K562 (cell line): ENCODE measurements at regions not wholly inside any gene's neighbourhood (a gene's known extent, or its start where the extent isn't known, plus 50 kb on each side); places are given as distances from the start of the nearest gene placed in this dataset.

Source experiments
- CTCF ChIP-seq, 3 experiments: IDR thresholded peaks in 2 of 3; conservative IDR thresholded peaks in 1 of 3; 2 replicates each; pipeline ENCODE4 v1.5.1; 2011 to 2012; ENCODE audit warnings: low read length in 3 of 3, mild to moderate bottlenecking in 3 of 3, control low read depth in 2 of 3, improper control_type of control experiment in 1 of 3, inconsistent platforms in 1 of 3, low read depth in 1 of 3, mixed read lengths in 1 of 3, moderate library complexity in 1 of 3; ENCODE audit not compliant: insufficient read depth in 2 of 3
- GABPA ChIP-seq: fragments of 200-800 bp; sonication (Bioruptor generic); conservative IDR thresholded peaks from 2 replicates; pipeline ENCODE4 v1.6.1; 2016; ENCODE audit warnings: low read depth, missing genetic modification characterization, missing compliant biosample characterization
- GABPB1 ChIP-seq: sonication (generic); formaldehyde crosslinking; IDR thresholded peaks from 2 replicates; pipeline ENCODE4 v1.8.0; 2022; ENCODE audit warnings: mild to moderate bottlenecking, missing genetic modification reagents
- HEY1 ChIP-seq: fragments of 250-450 bp; sonication (Bioruptor Pico); IDR thresholded peaks from 2 replicates; pipeline ENCODE4 v1.5.0; 2020; ENCODE audit warnings: mild to moderate bottlenecking, moderate library complexity, borderline replicate concordance
- KAT2B ChIP-seq: IDR thresholded peaks from one replicate; pipeline ENCODE4 v1.6.1; 2012; ENCODE audit warnings: low read depth, mild to moderate bottlenecking, control low read depth, inconsistent platforms, low read length, moderate library complexity
- PHB ChIP-seq: fragments of 250-450 bp; sonication (Bioruptor Pico); IDR thresholded peaks from 2 replicates; pipeline ENCODE4 v1.5.0; 2021
- POLR2A ChIP-seq: fragments of 450-650 bp; conservative IDR thresholded peaks from 2 replicates; pipeline ENCODE4 v1.6.1; 2016
- SAFB2 ChIP-seq: fragments of 200-400 bp; formaldehyde crosslinking; IDR thresholded peaks from 2 replicates; pipeline ENCODE4 v1.6.1; 2018; ENCODE audit warnings: borderline replicate concordance, low read length, low read depth, moderate library complexity; ENCODE audit not compliant: severe bottlenecking
- SOX6 ChIP-seq: fragments of 450-650 bp; IDR thresholded peaks from 2 replicates; pipeline ENCODE4 v1.6.1; 2014; ENCODE audit warnings: mild to moderate bottlenecking
- ZNF384 ChIP-seq: IDR thresholded peaks from 2 replicates; pipeline ENCODE4 v1.6.1; 2012; ENCODE audit warnings: low read depth, low read length, improper control_type of control experiment
- ZNF79 ChIP-seq: fragments of 250-450 bp; sonication (Bioruptor Pico); IDR thresholded peaks from 2 replicates; pipeline ENCODE4 v1.4.0; 2020; ENCODE audit warnings: low read depth, mild to moderate bottlenecking, moderate library complexity
- TF ChIP-seq, protein P1 (sequence below): sonication (generic); formaldehyde crosslinking; IDR thresholded peaks from 2 replicates; pipeline ENCODE4 v1.9.0; 2022; ENCODE audit warnings: mild to moderate bottlenecking, missing genetic modification reagents
- TF ChIP-seq, protein P2 (sequence below): fragments of 450-650 bp; IDR thresholded peaks from 2 replicates; pipeline ENCODE4 v1.6.1; 2016; ENCODE audit warnings: low read depth, mild to moderate bottlenecking, moderate library complexity

DNA sequence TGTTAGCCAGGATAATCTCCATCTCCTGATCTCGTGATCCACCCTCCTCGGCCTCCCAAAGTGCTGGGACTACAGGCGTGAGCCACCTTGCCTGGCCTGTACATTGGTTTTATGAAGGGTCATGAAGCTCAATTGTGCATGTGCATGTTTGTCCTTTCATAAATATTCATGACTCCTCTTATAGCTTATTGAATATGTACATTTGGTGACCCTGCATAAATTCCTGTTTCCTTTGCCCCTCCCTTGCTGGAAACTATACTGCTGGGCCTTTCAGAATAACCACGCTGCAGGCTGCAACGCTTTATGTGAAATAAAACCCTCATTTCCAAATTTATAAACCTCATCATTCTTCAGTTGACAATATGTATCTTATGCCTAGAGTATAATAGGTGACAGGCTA lies 978.0 kb upstream of the LCORL start:
- TF ChIP-seq CTCF (IDR thresholded peaks at IDR 0.05 in 2 of 3, conservative IDR thresholded peaks at IDR 0.05 in 1 of 3; ENCODE audit: insufficient read depth in 2 of 3, low read depth in 1 of 3, low read length in 3 of 3), result no peak
- TF ChIP-seq GABPB1 (CRISPR knock-in tag), result no peak
- TF ChIP-seq, protein P1, sequence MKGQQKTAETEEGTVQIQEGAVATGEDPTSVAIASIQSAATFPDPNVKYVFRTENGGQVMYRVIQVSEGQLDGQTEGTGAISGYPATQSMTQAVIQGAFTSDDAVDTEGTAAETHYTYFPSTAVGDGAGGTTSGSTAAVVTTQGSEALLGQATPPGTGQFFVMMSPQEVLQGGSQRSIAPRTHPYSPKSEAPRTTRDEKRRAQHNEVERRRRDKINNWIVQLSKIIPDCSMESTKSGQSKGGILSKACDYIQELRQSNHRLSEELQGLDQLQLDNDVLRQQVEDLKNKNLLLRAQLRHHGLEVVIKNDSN (CRISPR knock-in tag), result no peak
- TF ChIP-seq, protein P2, sequence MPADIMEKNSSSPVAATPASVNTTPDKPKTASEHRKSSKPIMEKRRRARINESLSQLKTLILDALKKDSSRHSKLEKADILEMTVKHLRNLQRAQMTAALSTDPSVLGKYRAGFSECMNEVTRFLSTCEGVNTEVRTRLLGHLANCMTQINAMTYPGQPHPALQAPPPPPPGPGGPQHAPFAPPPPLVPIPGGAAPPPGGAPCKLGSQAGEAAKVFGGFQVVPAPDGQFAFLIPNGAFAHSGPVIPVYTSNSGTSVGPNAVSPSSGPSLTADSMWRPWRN, result no peak
- TF ChIP-seq SAFB2, result no peak
- no peak for TF ChIP-seq ZNF384
- no peak for TF ChIP-seq SOX6
- TF ChIP-seq POLR2A, result no peak
- no peak for TF ChIP-seq KAT2B
- no peak for TF ChIP-seq GABPA (tag)
- no peak for TF ChIP-seq ZNF79 (CRISPR knock-in tag)
- TF ChIP-seq PHB, result no peak
- TF ChIP-seq HEY1 (CRISPR knock-in tag), result no peak
